HCEC 1CT (cell line): ENCODE measurements at regions not wholly inside any gene's neighbourhood (a gene's known extent, or its start where the extent isn't known, plus 50 kb on each side); places are given as distances from the start of the nearest gene placed in this dataset.
"Not testable (repeated sequence)": the region's sequence is repeated elsewhere in the genome, so short reads cannot be mapped to it uniquely, and the experiment has no call there.

ENCODE experiments used
- DNase-seq: peaks from one replicate; pipeline ENCODE4 v3.0.0-alpha.2; 2017

- DNase-seq = peak; percentile 41
Observed at GRCh38 chrX:122586831-122587230, 597.2 kb upstream of the GRIA3 start.

- no peak for DNase-seq
Observed at GRCh38 chrX:122591546-122591945, 592.5 kb upstream of the GRIA3 start.

GRCh38 chrX:122596998-122597397 lies 587.1 kb upstream of the GRIA3 start:
- no peak for DNase-seq

- DNase-seq = no peak
Observed at GRCh38 chrX:122622795-122623194, 561.3 kb upstream of the GRIA3 start.

- DNase-seq = no peak
Observed at GRCh38 chrX:122625239-122625638, 558.8 kb upstream of the GRIA3 start.

- DNase-seq = peak; percentile 25
Observed at GRCh38 chrX:122625821-122626220, 558.3 kb upstream of the GRIA3 start.

- peak; percentile 11 for DNase-seq
Observed at GRCh38 chrX:122626871-122627270, 557.2 kb upstream of the GRIA3 start.

- peak; percentile 78 for DNase-seq
Observed at GRCh38 chrX:122641136-122641535, 542.9 kb upstream of the GRIA3 start.

GRCh38 chrX:122641826-122642225 lies 542.3 kb upstream of the GRIA3 start:
- DNase-seq = peak; percentile 48

GRCh38 chrX:122655256-122655655 lies 528.8 kb upstream of the GRIA3 start:
- DNase-seq = not testable (repeated sequence)

- no peak for DNase-seq
Observed at GRCh38 chrX:122666601-122667000, 517.5 kb upstream of the GRIA3 start.

GRCh38 chrX:122667667-122668066 lies 516.4 kb upstream of the GRIA3 start:
- no peak for DNase-seq

- DNase-seq = peak; percentile 6
Observed at GRCh38 chrX:122703762-122704161, 480.3 kb upstream of the GRIA3 start.

- no peak for DNase-seq
Observed at GRCh38 chrX:122739770-122740169, 444.3 kb upstream of the GRIA3 start.

GRCh38 chrX:122770581-122770980 lies 413.5 kb upstream of the GRIA3 start:
- no peak for DNase-seq

- DNase-seq = no peak
Observed at GRCh38 chrX:122771933-122772332, 412.1 kb upstream of the GRIA3 start.

GRCh38 chrX:122777766-122778165 lies 406.3 kb upstream of the GRIA3 start:
- DNase-seq = no peak

- DNase-seq = no peak
Observed at GRCh38 chrX:122783918-122784317, 400.2 kb upstream of the GRIA3 start.

- no peak for DNase-seq
Observed at GRCh38 chrX:122787231-122787630, 396.8 kb upstream of the GRIA3 start.

GRCh38 chrX:122788216-122788615 lies 395.9 kb upstream of the GRIA3 start:
- no peak for DNase-seq

- DNase-seq = no peak
Observed at GRCh38 chrX:122790376-122791095, 393.5 kb upstream of the GRIA3 start.

GRCh38 chrX:122813876-122814275 lies 370.2 kb upstream of the GRIA3 start:
- DNase-seq = no peak

- DNase-seq = no peak
Observed at GRCh38 chrX:122816288-122816687, 367.8 kb upstream of the GRIA3 start.

- DNase-seq = no peak
Observed at GRCh38 chrX:122817321-122817955, 366.6 kb upstream of the GRIA3 start.

- no peak for DNase-seq
Observed at GRCh38 chrX:122818068-122818467, 366.0 kb upstream of the GRIA3 start.
